Omental fat pad (tissue), 3 donors: ENCODE measurements at regions not wholly inside any gene's neighbourhood (a gene's known extent, or its start where the extent isn't known, plus 50 kb on each side); places are given as distances from the start of the nearest gene placed in this dataset.

Experiments
- ATAC-seq: fragments of 150-250 bp; one replicate; pipeline ENCODE4 v1.9.1; 2016; ENCODE audit warnings: mild to moderate bottlenecking, moderate library complexity; ENCODE audit not compliant: low FRiP score
- DNase-seq: peaks from one replicate; pipeline ENCODE4 v3.0.0-alpha.2; 2019; ENCODE audit warnings: low spot score
- CTCF ChIP-seq, 3 donors: fragments of 450-650 bp; IDR thresholded peaks; one replicate each; pipeline ENCODE4 v1.5.1; 2016 to 2017; ENCODE audit warnings: antibody characterized with exemption in 3 of 3, mild to moderate bottlenecking in 3 of 3, moderate library complexity in 2 of 3

- DNase-seq (no peak), ATAC-seq (no peak)
- no peak for TF ChIP-seq CTCF (IDR thresholded peaks at IDR 0.05)
Observed at GRCh38 chr6:16851044-16851540, 89.8 kb upstream of the ATXN1 start.

DNA sequence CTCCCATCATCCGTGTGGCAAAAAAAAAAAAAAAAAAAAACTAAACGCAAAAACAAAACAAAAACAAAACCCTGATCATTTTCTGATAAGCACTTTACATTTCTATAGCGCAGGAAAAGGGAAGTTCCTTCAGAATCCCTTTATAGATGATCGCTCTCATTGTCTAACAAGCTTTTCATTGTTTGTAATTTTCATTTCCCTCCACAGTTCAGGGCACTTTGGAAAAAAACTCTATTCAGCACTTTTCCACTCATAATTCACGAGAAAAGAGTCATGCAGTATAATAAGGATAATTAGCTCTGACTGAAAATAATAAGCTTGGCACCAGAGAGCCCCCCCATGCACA is 89.4 kb upstream of the ATXN1 start:
- no peak for TF ChIP-seq CTCF (IDR thresholded peaks at IDR 0.05)
- no peak for ATAC-seq

GRCh38 chr6:16849988-16850680 is 88.9 kb upstream of the ATXN1 start:
- no peak for TF ChIP-seq CTCF (IDR thresholded peaks at IDR 0.05)
- ATAC-seq (no peak), DNase-seq (no peak)

More for the DNA sequence above, 89.4 kb upstream of the ATXN1 start:
- DNase-seq = no peak

- ATAC-seq (peak; percentile 51), DNase-seq (no peak)
- no peak for TF ChIP-seq CTCF (IDR thresholded peaks at IDR 0.05)
Observed at GRCh38 chr6:16849280-16849987, 88.2 kb upstream of the ATXN1 start.

- ATAC-seq (no peak), DNase-seq (no peak)
- no peak for TF ChIP-seq CTCF (IDR thresholded peaks at IDR 0.05)
Observed at GRCh38 chr6:16846399-16846778, 85.1 kb upstream of the ATXN1 start.

DNA sequence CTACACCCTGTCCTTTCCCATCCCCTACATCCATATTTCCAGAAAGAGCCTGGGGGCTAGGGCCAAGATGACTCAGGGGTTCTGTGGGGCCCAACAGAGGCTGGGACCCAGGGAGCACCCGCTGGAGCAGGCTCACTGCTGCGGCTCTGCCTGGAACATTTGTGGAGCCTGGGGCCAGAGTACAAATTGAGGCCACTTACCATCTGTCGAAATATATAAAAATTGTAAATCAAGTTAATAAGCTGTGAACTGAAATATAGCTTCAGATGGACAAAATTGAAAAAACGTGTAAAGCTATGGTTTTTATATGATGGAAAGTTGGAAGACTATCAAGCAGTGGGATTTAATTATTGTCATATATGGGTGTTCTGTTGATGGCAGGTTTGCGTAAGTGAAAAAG is 82.9 kb upstream of the ATXN1 start:
- no peak for ATAC-seq
- no peak for TF ChIP-seq CTCF (IDR thresholded peaks at IDR 0.05)
- DNase-seq = no peak

DNA sequence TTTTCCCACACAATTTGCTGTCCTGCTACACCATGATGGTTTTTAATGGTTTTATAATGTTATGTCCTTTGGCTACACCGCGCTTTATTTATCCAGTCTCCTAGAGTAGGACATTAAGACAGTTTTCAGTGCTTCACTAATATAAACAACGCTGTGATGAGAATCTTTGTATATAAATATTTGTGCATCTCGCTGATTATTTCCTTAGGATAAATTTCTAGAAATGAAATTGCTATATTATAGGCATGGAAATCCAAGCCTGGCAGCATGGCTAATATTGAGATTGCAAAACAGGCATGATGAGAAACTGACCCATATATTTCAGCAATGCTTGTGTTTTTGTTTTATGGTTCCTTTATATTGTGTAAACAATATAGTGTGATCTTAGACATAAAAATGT is 81.4 kb upstream of the ATXN1 start:
- no peak for ATAC-seq
- no peak for TF ChIP-seq CTCF (IDR thresholded peaks at IDR 0.05)
- no peak for DNase-seq
